ENCODE measurements at regions not wholly inside any gene's neighbourhood (a gene's known extent, or its start where the extent isn't known, plus 50 kb on each side); places are given as distances from the start of the nearest gene placed in this dataset.

GRCh38 chr3:89698208-89698830 is 590.9 kb downstream of the EPHA3 start:
- Histone ChIP-seq H3K36me3 (ENCODE audit: control insufficient read depth in 1 of 2, insufficient read depth in 2 of 2, low read length in 1 of 2) (no peaks in the 10 kb centered on the region), H3K4me3 (ENCODE audit: low read length in 2 of 2) (no peak overlapping the region), H3K4me1 (ENCODE audit: control insufficient read depth in 1 of 2, insufficient read depth in 2 of 2, low read length in 2 of 2) (no peaks in the 10 kb centered on the region), H3K9me3 (ENCODE audit: control insufficient read depth, low read length) (peaks cover 2% of the 10 kb centered on the region), H3K27me3 (ENCODE audit: control insufficient read depth in 1 of 2, insufficient read depth in 2 of 2, low read length in 1 of 2) (no peaks in the 10 kb centered on the region), H3K27ac (ENCODE audit: low read depth in 1 of 2, low read length in 2 of 2) (no peak overlapping the region)
- intact Hi-C loops (cut with DNase I) = no loop called here
- WGBS, 2 donors = 80 to 82% methylated on average over 3 of the region's 3 CpGs
- DNase-seq (no peak), ATAC-seq (ENCODE audit: low FRiP score) (no peak)

GRCh38 chr3:89699229-89699628 is 591.8 kb downstream of the EPHA3 start:
- Histone ChIP-seq H3K27ac (ENCODE audit: low read depth in 1 of 2, low read length in 2 of 2) (no peak overlapping the region), H3K36me3 (ENCODE audit: control insufficient read depth in 1 of 2, insufficient read depth in 2 of 2, low read length in 1 of 2) (no peaks in the 10 kb centered on the region), H3K27me3 (ENCODE audit: control insufficient read depth in 1 of 2, insufficient read depth in 2 of 2, low read length in 1 of 2) (no peaks in the 10 kb centered on the region), H3K9me3 (ENCODE audit: control insufficient read depth, low read length) (peaks cover 2% of the 10 kb centered on the region), H3K4me3 (ENCODE audit: low read length in 2 of 2) (no peak overlapping the region), H3K4me1 (ENCODE audit: control insufficient read depth in 1 of 2, insufficient read depth in 2 of 2, low read length in 2 of 2) (no peaks in the 10 kb centered on the region)
- ATAC-seq (ENCODE audit: low FRiP score) (no peak), DNase-seq (no peak)
- WGBS, 2 donors = 95 to 96% methylated on average over 4 of the region's 4 CpGs
- intact Hi-C loops (cut with DNase I) = no loop called here

- no peaks in the 10 kb centered on the region for H3K27me3 ChIP-seq (ENCODE audit: control insufficient read depth in 1 of 2, insufficient read depth in 2 of 2, low read length in 1 of 2)
- no peak for DNase-seq
- H3K9me3 ChIP-seq (ENCODE audit: control insufficient read depth, low read length) = peaks cover 2% of the 10 kb centered on the region
- no peak overlapping the region for H3K4me3 ChIP-seq (ENCODE audit: low read length in 2 of 2)
- intact Hi-C loops (cut with DNase I) = no loop called here
- no peak for ATAC-seq (ENCODE audit: low FRiP score)
- no peaks in the 10 kb centered on the region for H3K36me3 ChIP-seq (ENCODE audit: control insufficient read depth in 1 of 2, insufficient read depth in 2 of 2, low read length in 1 of 2)
- H3K4me1 ChIP-seq (ENCODE audit: control insufficient read depth in 1 of 2, insufficient read depth in 2 of 2, low read length in 2 of 2) = no peaks in the 10 kb centered on the region
- WGBS, 2 donors = 90 to 96% methylated on average over 1 of the region's 1 CpG
- no peak overlapping the region for H3K27ac ChIP-seq (ENCODE audit: low read depth in 1 of 2, low read length in 2 of 2)
Measured at GRCh38 chr3:89699771-89700170, 592.4 kb downstream of the EPHA3 start.

- no peaks in the 10 kb centered on the region for H3K36me3 ChIP-seq (ENCODE audit: control insufficient read depth in 1 of 2, insufficient read depth in 2 of 2, low read length in 1 of 2)
- WGBS, 2 donors = 68 to 87% methylated on average over 5 of the region's 5 CpGs
- H3K27ac ChIP-seq (ENCODE audit: low read depth in 1 of 2, low read length in 2 of 2) = no peak overlapping the region
- intact Hi-C loops (cut with DNase I) = no loop called here
- H3K4me1 ChIP-seq (ENCODE audit: control insufficient read depth in 1 of 2, insufficient read depth in 2 of 2, low read length in 2 of 2) = no peaks in the 10 kb centered on the region
- peaks cover 2% of the 10 kb centered on the region for H3K9me3 ChIP-seq (ENCODE audit: control insufficient read depth, low read length)
- DNase-seq (no peak), ATAC-seq (ENCODE audit: low FRiP score) (no peak)
- no peaks in the 10 kb centered on the region for H3K27me3 ChIP-seq (ENCODE audit: control insufficient read depth in 1 of 2, insufficient read depth in 2 of 2, low read length in 1 of 2)
- no peak overlapping the region for H3K4me3 ChIP-seq (ENCODE audit: low read length in 2 of 2)
Measured at GRCh38 chr3:89702404-89702803, 595.0 kb downstream of the EPHA3 start.

GRCh38 chr3:89713196-89713595 is 605.8 kb downstream of the EPHA3 start:
- DNase-seq = no peak
- H3K4me1 ChIP-seq (ENCODE audit: control insufficient read depth in 1 of 2, insufficient read depth in 2 of 2, low read length in 2 of 2) = no peaks in the 10 kb centered on the region
- 77 to 83% methylated on average over 3 of the region's 3 CpGs for WGBS, 2 donors
- no peaks in the 10 kb centered on the region for H3K36me3 ChIP-seq (ENCODE audit: control insufficient read depth in 1 of 2, insufficient read depth in 2 of 2, low read length in 1 of 2)
- H3K4me3 ChIP-seq (ENCODE audit: low read length in 2 of 2) = no peak overlapping the region
- ATAC-seq (ENCODE audit: low FRiP score) = no peak
- no peaks in the 10 kb centered on the region for H3K9me3 ChIP-seq (ENCODE audit: control insufficient read depth, low read length)
- intact Hi-C loops (cut with DNase I) = no loop called here
- H3K27ac ChIP-seq (ENCODE audit: low read depth in 1 of 2, low read length in 2 of 2) = no peak overlapping the region
- no peaks in the 10 kb centered on the region for H3K27me3 ChIP-seq (ENCODE audit: control insufficient read depth in 1 of 2, insufficient read depth in 2 of 2, low read length in 1 of 2)

- WGBS, 2 donors = 27 to 41% methylated on average over 1 of the region's 1 CpG
- Histone ChIP-seq H3K27ac (ENCODE audit: low read depth in 1 of 2, low read length in 2 of 2) (no peak overlapping the region), H3K27me3 (ENCODE audit: control insufficient read depth in 1 of 2, insufficient read depth in 2 of 2, low read length in 1 of 2) (no peaks in the 10 kb centered on the region), H3K9me3 (ENCODE audit: control insufficient read depth, low read length) (no peaks in the 10 kb centered on the region), H3K4me1 (ENCODE audit: control insufficient read depth in 1 of 2, insufficient read depth in 2 of 2, low read length in 2 of 2) (no peaks in the 10 kb centered on the region), H3K36me3 (ENCODE audit: control insufficient read depth in 1 of 2, insufficient read depth in 2 of 2, low read length in 1 of 2) (no peaks in the 10 kb centered on the region), H3K4me3 (ENCODE audit: low read length in 2 of 2) (no peak overlapping the region)
- intact Hi-C loops (cut with DNase I) = no loop called here
- ATAC-seq (ENCODE audit: low FRiP score) = no peak
- DNase-seq = no peak
Measured at GRCh38 chr3:89714237-89714636, 606.8 kb downstream of the EPHA3 start.

- Histone ChIP-seq H3K9me3 (ENCODE audit: control insufficient read depth, low read length) (no peaks in the 10 kb centered on the region), H3K27me3 (ENCODE audit: control insufficient read depth in 1 of 2, insufficient read depth in 2 of 2, low read length in 1 of 2) (no peaks in the 10 kb centered on the region), H3K36me3 (ENCODE audit: control insufficient read depth in 1 of 2, insufficient read depth in 2 of 2, low read length in 1 of 2) (no peaks in the 10 kb centered on the region), H3K4me3 (ENCODE audit: low read length in 2 of 2) (no peak overlapping the region), H3K27ac (ENCODE audit: low read depth in 1 of 2, low read length in 2 of 2) (no peak overlapping the region), H3K4me1 (ENCODE audit: control insufficient read depth in 1 of 2, insufficient read depth in 2 of 2, low read length in 2 of 2) (no peaks in the 10 kb centered on the region)
- ATAC-seq (ENCODE audit: low FRiP score) (no peak), DNase-seq (no peak)
- intact Hi-C loops (cut with DNase I) = no loop called here
- WGBS, 2 donors = 43 to 54% methylated on average over 1 of the region's 1 CpG
Measured at GRCh38 chr3:89740080-89740880, 632.9 kb downstream of the EPHA3 start.

GRCh38 chr3:89740881-89741177 is 633.4 kb downstream of the EPHA3 start:
- no peak for ATAC-seq (ENCODE audit: low FRiP score)
- H3K36me3 ChIP-seq (ENCODE audit: control insufficient read depth in 1 of 2, insufficient read depth in 2 of 2, low read length in 1 of 2) = no peaks in the 10 kb centered on the region
- no peaks in the 10 kb centered on the region for H3K9me3 ChIP-seq (ENCODE audit: control insufficient read depth, low read length)
- intact Hi-C loops (cut with DNase I) = no loop called here
- H3K4me3 ChIP-seq (ENCODE audit: low read length in 2 of 2) = no peak overlapping the region
- no peaks in the 10 kb centered on the region for H3K27me3 ChIP-seq (ENCODE audit: control insufficient read depth in 1 of 2, insufficient read depth in 2 of 2, low read length in 1 of 2)
- H3K27ac ChIP-seq (ENCODE audit: low read depth in 1 of 2, low read length in 2 of 2) = no peak overlapping the region
- H3K4me1 ChIP-seq (ENCODE audit: control insufficient read depth in 1 of 2, insufficient read depth in 2 of 2, low read length in 2 of 2) = no peaks in the 10 kb centered on the region
- no peak for DNase-seq

- DNase-seq (no peak), ATAC-seq (ENCODE audit: low FRiP score) (no peak)
- no peaks in the 10 kb centered on the region for H3K27me3 ChIP-seq (ENCODE audit: control insufficient read depth in 1 of 2, insufficient read depth in 2 of 2, low read length in 1 of 2)
- H3K9me3 ChIP-seq (ENCODE audit: control insufficient read depth, low read length) = no peaks in the 10 kb centered on the region
- H3K4me1 ChIP-seq (ENCODE audit: control insufficient read depth in 1 of 2, insufficient read depth in 2 of 2, low read length in 2 of 2) = no peaks in the 10 kb centered on the region
- 93 to 95% methylated on average over 2 of the region's 2 CpGs for WGBS, 2 donors
- intact Hi-C loops (cut with DNase I) = no loop called here
- no peak overlapping the region for H3K27ac ChIP-seq (ENCODE audit: low read depth in 1 of 2, low read length in 2 of 2)
- H3K4me3 ChIP-seq (ENCODE audit: low read length in 2 of 2) = no peak overlapping the region
- H3K36me3 ChIP-seq (ENCODE audit: control insufficient read depth in 1 of 2, insufficient read depth in 2 of 2, low read length in 1 of 2) = no peaks in the 10 kb centered on the region
Measured at GRCh38 chr3:89742546-89742945, 635.1 kb downstream of the EPHA3 start.

Data from aorta (tissue), 5 donors.